ENCODE measurements at regions not wholly inside any gene's neighbourhood (a gene's known extent, or its start where the extent isn't known, plus 50 kb on each side); places are given as distances from the start of the nearest gene placed in this dataset.

DNA sequence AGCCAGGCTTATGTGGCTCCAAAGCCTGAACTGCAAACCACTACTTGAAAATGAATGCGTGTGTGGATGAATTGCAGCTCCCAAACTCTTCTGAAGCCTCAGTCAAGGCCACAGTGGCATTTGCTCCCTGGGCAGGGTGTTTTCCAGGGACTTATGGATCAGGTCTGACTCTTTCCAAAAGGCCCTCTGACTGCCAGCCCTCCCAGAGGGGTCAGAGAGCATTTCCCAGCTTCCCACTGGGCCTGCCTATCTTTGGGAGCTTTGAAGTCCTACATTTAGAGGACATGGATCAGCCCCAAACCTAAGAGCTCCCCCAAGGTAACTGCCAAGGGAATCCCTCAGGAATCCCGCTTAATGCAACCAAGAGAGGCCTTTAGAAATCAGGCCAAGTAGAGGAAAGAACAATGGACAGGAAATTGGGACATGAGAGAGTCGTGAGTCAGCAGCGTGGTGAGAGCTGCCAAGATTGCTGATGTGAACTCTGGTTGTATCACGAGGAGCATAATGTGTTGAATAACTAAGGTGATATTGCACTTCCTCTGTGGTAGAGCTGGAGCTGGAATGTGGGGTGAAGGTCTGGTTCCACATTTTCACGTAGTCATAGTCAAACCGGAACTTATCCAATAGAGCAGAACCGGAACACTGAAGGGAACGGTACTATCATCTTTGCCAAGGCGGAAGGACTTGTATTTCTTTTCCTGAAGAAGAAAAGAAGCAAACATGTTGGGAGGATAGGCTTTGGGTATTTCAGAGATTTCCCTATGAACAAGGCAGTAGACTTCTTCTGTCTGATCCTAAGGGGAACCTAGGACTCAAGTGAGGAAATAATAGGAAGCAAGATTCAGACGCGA is 99.4 kb upstream of the JUN start:
- Histone ChIP-seq H2AFZ (ENCODE audit: low read depth, low read length) (no peak overlapping the region), H3K9me2 (ENCODE audit: insufficient read depth, low read length) (no peaks in the 10 kb centered on the region), H3K4me2 (ENCODE audit: low read length) (no peak overlapping the region), H3K79me2 (replicated peaks; ENCODE audit: insufficient read depth, low read length) (no peaks in the 10 kb centered on the region), H3K27me3 (ENCODE audit: insufficient read depth, low read depth, low read length) (no peaks in the 10 kb centered on the region), H3K4me3 (ENCODE audit: low read length) (no peak overlapping the region), H3K9me3 (ENCODE audit: low read length) (no peaks in the 10 kb centered on the region), H3K9ac (ENCODE audit: low read length) (no peak overlapping the region), H3F3A (ENCODE audit: insufficient read depth, low read length, poor library complexity, severe bottlenecking) (no peaks in the 10 kb centered on the region), H3K36me3 (ENCODE audit: insufficient read depth, low read length) (no peaks in the 10 kb centered on the region), H3K27ac (ENCODE audit: low read length) (no peak overlapping the region), H4K20me1 (ENCODE audit: insufficient read depth) (no peaks in the 10 kb centered on the region)
- TF ChIP-seq EP300 (conservative IDR thresholded peaks at IDR 0.05; ENCODE audit: poor library complexity, severe bottlenecking) (no peak), TAF1 (IDR thresholded peaks at IDR 0.05; ENCODE audit: low read depth) (no peak), SMC3 (conservative IDR thresholded peaks at IDR 0.05; ENCODE audit: poor library complexity) (no peak), POLR2AphosphoS5 (IDR thresholded peaks at IDR 0.05) (no peak), RAD21 (conservative IDR thresholded peaks at IDR 0.05) (no peak), EZH2 (IDR thresholded peaks at IDR 0.05; ENCODE audit: borderline replicate concordance, insufficient read depth, low read length, poor library complexity, severe bottlenecking) (no peak), CTCF (IDR thresholded peaks at IDR 0.05; ENCODE audit: poor library complexity, severe bottlenecking) (no peak), REST (IDR thresholded peaks at IDR 0.05; ENCODE audit: borderline replicate concordance) (no peak), MXI1 (conservative IDR thresholded peaks at IDR 0.05; ENCODE audit: poor library complexity, severe bottlenecking) (no peak)

DNA sequence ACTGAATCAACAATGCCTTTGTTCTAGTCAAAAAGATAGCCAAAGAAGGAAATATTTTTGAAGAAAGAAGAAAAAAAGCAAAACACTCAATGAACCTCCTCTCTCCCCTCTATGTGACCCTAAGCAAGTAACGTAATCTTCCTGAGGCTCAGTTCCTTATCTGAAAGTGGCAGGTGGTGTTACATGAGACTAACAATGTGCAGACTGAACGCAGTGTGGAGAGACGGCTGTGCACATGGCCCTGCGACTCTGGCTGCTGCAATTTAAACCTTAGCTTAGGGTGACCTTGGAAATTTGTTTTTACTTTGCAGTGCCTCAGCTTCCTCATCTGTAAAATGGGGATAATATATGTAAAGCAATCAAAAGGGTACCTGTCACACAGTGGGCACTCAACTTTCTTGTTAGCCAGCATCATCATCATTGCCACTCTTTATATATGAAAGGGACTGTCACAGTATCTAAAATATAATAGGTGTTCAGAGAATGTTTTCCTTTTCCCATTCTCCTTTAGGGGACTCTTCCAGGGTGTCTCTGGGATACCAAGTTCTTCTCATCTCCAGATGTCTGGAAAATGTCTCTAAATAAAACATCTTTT is 100.1 kb upstream of the JUN start:
- Histone ChIP-seq H3K36me3 (ENCODE audit: insufficient read depth, low read length) (no peaks in the 10 kb centered on the region), H3K27me3 (ENCODE audit: insufficient read depth, low read depth, low read length) (no peaks in the 10 kb centered on the region), H3K9me3 (ENCODE audit: low read length) (no peaks in the 10 kb centered on the region), H3K79me2 (replicated peaks; ENCODE audit: insufficient read depth, low read length) (no peaks in the 10 kb centered on the region), H2AFZ (ENCODE audit: low read depth, low read length) (no peak overlapping the region), H3K9me2 (ENCODE audit: insufficient read depth, low read length) (no peaks in the 10 kb centered on the region), H3K27ac (ENCODE audit: low read length) (no peak overlapping the region), H4K20me1 (ENCODE audit: insufficient read depth) (no peaks in the 10 kb centered on the region), H3K4me2 (ENCODE audit: low read length) (no peak overlapping the region), H3F3A (ENCODE audit: insufficient read depth, low read length, poor library complexity, severe bottlenecking) (no peaks in the 10 kb centered on the region), H3K9ac (ENCODE audit: low read length) (no peak overlapping the region), H3K4me3 (ENCODE audit: low read length) (no peak overlapping the region)
- no peak for TF ChIP-seq POLR2AphosphoS5 (IDR thresholded peaks at IDR 0.05)
- TF ChIP-seq RAD21 (conservative IDR thresholded peaks at IDR 0.05), result no peak
- no peak for TF ChIP-seq REST (IDR thresholded peaks at IDR 0.05; ENCODE audit: borderline replicate concordance)
- no peak for TF ChIP-seq EP300 (conservative IDR thresholded peaks at IDR 0.05; ENCODE audit: poor library complexity, severe bottlenecking)
- no peak for TF ChIP-seq CTCF (IDR thresholded peaks at IDR 0.05; ENCODE audit: poor library complexity, severe bottlenecking)
- no peak for TF ChIP-seq MXI1 (conservative IDR thresholded peaks at IDR 0.05; ENCODE audit: poor library complexity, severe bottlenecking)
- no peak for TF ChIP-seq SMC3 (conservative IDR thresholded peaks at IDR 0.05; ENCODE audit: poor library complexity)
- no peak for TF ChIP-seq EZH2 (IDR thresholded peaks at IDR 0.05; ENCODE audit: borderline replicate concordance, insufficient read depth, low read length, poor library complexity, severe bottlenecking)
- no peak for TF ChIP-seq TAF1 (IDR thresholded peaks at IDR 0.05; ENCODE audit: low read depth)
